BJ (cell line): ENCODE measurements at regions not wholly inside any gene's neighbourhood (a gene's known extent, or its start where the extent isn't known, plus 50 kb on each side); places are given as distances from the start of the nearest gene placed in this dataset.

Experiments used
- CTCF ChIA-PET: fragments of 350-600 bp; formaldehyde crosslinking; extraction: SDS; loops from one replicate; lab custom pipeline; 2021; ENCODE audit warnings: antibody characterized with exemption, inconsistent platforms; lab: Yijun Ruan, JAX
- POLR2A ChIA-PET: fragments of 300-600 bp; sonication (Branson Sonifier 250); formaldehyde crosslinking; extraction: SDS; loops from one replicate; lab custom pipeline; 2021; ENCODE audit warnings: antibody characterized with exemption; lab: Charles Lee
- DNase-seq: peaks from one replicate; pipeline ENCODE4 v3.0.0-alpha.2; 2011; ENCODE audit warnings: low read depth
- H3K27me3 ChIP-seq: 2 replicates; pipeline ENCODE4 v1.6.0; 2011; ENCODE audit warnings: low read length; ENCODE audit not compliant: control insufficient read depth, insufficient read depth
- H3K36me3 ChIP-seq: 2 replicates; pipeline ENCODE4 v1.5.1; 2011; ENCODE audit warnings: low read length; ENCODE audit not compliant: control insufficient read depth, insufficient read depth
- H3K4me3 ChIP-seq: 2 replicates; pipeline ENCODE4 v1.5.1; 2011; ENCODE audit warnings: low read depth, mild to moderate bottlenecking, control low read depth, low read length
- CTCF ChIP-seq: IDR thresholded peaks from 2 replicates; pipeline ENCODE4 v1.5.1; 2011; ENCODE audit warnings: low read depth, mild to moderate bottlenecking, control low read depth, inconsistent platforms, low read length, moderate library complexity; ENCODE audit not compliant: insufficient read depth

GRCh38 chr21:29466532-29466931 is 167.8 kb downstream of the BACH1 start:
- POLR2A ChIA-PET = no interaction called here
- CTCF ChIA-PET = no interaction called here

GRCh38 chr21:29470397-29470796 is 171.7 kb downstream of the BACH1 start:
- CTCF ChIA-PET = no interaction called here
- POLR2A ChIA-PET = no interaction called here

More at GRCh38 chr21:29466532-29466931, 167.8 kb downstream of the BACH1 start:
- no peak for TF ChIP-seq CTCF
- Histone ChIP-seq H3K36me3 (no peaks in the 10 kb centered on the region), H3K4me3 (no peak overlapping the region), H3K27me3 (no peaks in the 10 kb centered on the region)
- no peak for DNase-seq

GRCh38 chr21:29473808-29474207 is 175.1 kb downstream of the BACH1 start:
- ChIA-PET CTCF (interaction anchor here (0.6 to 0.7 kb wide), 2 partner anchors 233 to 295 kb away, joined by 3 read pairs; no protein-coding TSS in a partner anchor), POLR2A (no interaction called here)
- Histone ChIP-seq H3K36me3 (no peaks in the 10 kb centered on the region), H3K4me3 (no peak overlapping the region), H3K27me3 (no peaks in the 10 kb centered on the region)
- no peak for TF ChIP-seq CTCF
- no peak for DNase-seq

More at GRCh38 chr21:29470397-29470796, 171.7 kb downstream of the BACH1 start:
- TF ChIP-seq CTCF = no peak
- Histone ChIP-seq H3K36me3 (no peaks in the 10 kb centered on the region), H3K27me3 (no peaks in the 10 kb centered on the region), H3K4me3 (no peak overlapping the region)
- DNase-seq = no peak

DNA sequence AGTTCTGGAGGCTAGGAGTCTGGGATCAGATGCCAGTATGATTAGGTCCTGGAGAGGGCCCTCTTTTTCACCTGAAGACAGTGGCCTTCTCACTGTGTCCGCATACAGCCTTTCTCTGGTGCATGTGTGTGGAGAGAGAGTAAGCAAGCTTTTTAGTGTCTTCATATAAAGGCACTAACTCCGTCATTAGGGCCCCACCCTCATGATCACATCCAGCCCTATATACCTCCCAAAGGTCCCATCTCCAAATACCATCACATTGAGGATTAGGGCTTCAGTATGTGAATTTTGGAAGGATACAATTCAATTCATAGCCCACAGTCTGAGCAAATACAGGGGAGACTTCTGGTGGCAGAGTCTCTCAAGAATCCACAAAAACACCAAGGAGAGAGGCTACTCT is 176.6 kb downstream of the BACH1 start:
- TF ChIP-seq CTCF = no peak
- H3K36me3 ChIP-seq = no peaks in the 10 kb centered on the region
- no peak overlapping the region for H3K4me3 ChIP-seq
- no peak for DNase-seq
- ChIA-PET CTCF (interaction anchor here (0.9 to 3.7 kb wide), 5 partner anchors 12 to 379 kb away, joined by 3 to 21 read pairs (median 4); no protein-coding TSS in a partner anchor), POLR2A (no interaction called here)
- H3K27me3 ChIP-seq = no peaks in the 10 kb centered on the region

DNA sequence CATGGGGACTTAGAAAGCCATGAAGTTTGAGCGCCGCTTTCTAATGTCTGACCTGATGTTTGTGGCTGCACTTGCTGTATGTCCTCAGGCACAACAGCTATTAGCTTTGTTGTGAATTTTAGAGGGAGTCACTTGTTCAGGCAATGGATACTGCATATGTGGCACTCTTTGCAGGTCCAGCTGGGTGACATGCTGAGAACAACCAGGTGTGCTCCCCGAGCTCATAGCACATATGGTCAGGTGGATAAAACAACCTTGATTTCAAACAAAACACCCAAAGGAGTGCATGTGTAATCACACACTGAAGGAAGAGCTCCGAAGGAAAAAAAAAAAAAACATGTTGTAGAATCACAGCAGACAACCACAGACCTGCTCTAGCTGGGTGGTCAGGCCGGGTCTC is 178.6 kb downstream of the BACH1 start:
- no peak for DNase-seq
- ChIA-PET CTCF (interaction anchor here (0.6 to 3.7 kb wide), 12 partner anchors 22 to 400 kb away, joined by 3 to 21 read pairs (median 3); no protein-coding TSS in a partner anchor), POLR2A (interaction anchor here (0.6 kb wide), 1 partner anchor 100 kb away, joined by 7 read pairs; no protein-coding TSS in a partner anchor)
- H3K4me3 ChIP-seq = no peak overlapping the region
- H3K36me3 ChIP-seq = no peaks in the 10 kb centered on the region
- TF ChIP-seq CTCF = no peak
- no peaks in the 10 kb centered on the region for H3K27me3 ChIP-seq
